ENCODE measurements at regions not wholly inside any gene's neighbourhood (a gene's known extent, or its start where the extent isn't known, plus 50 kb on each side); places are given as distances from the start of the nearest gene placed in this dataset.

- Mint-ChIP-seq H3K9me3 (peaks cover 69% of the 10 kb centered on the region), H3K27ac (no peak overlapping the region), H3K4me3 (no peak overlapping the region), H3K4me1 (no peaks in the 10 kb centered on the region), H3K36me3 (ENCODE audit: low read depth) (peaks cover 9% of the 10 kb centered on the region; the same call in 2 of the 3 replicates), H3K27me3 (ENCODE audit: insufficient read depth, low read depth, poor library complexity) (no peaks in the 10 kb centered on the region)
- Histone ChIP-seq H3K27ac (ENCODE audit: low read depth) (no peak overlapping the region), H3K27me3 (ENCODE audit: insufficient read depth) (no peaks in the 10 kb centered on the region), H3K4me2 (no peak overlapping the region), H3K4me1 (ENCODE audit: insufficient read depth) (no peaks in the 10 kb centered on the region), H2AFZ (no peak overlapping the region), H3K4me3 (no peak overlapping the region), H3K36me3 (ENCODE audit: insufficient read depth) (no peaks in the 10 kb centered on the region), H3K9me2 (ENCODE audit: insufficient read depth) (0 out of 2 replicates have a peak, but pooled peaks cover 2% of the 10 kb centered on the region), H3F3A (replicated peaks; ENCODE audit: low read depth) (no peaks in the 10 kb centered on the region), H4K20me1 (replicated peaks; ENCODE audit: insufficient read depth) (no peaks in the 10 kb centered on the region), H3K79me2 (replicated peaks; ENCODE audit: insufficient read depth) (no peaks in the 10 kb centered on the region)
- no peak for DNase-seq (ENCODE audit: low spot score)
- ATAC-seq: no peak
- TF ChIP-seq EZH2phosphoT487 (IDR thresholded peaks at IDR 0.05; ENCODE audit: unreplicated experiment) (no peak), CTCF (conservative IDR thresholded peaks at IDR 0.05; ENCODE audit: low read depth in 2 of 2) (no peak)
These were observed 1069.1 kb upstream of the SEL1L start for GRCh38 chr14:82602794-82603193.

- no peak overlapping the region for H3K27ac Mint-ChIP-seq
- H3K36me3 Mint-ChIP-seq (ENCODE audit: low read depth): peaks cover 9% of the 10 kb centered on the region; the same call in 2 of the 3 replicates
- H4K20me1 ChIP-seq (replicated peaks; ENCODE audit: insufficient read depth): no peaks in the 10 kb centered on the region
- H3K4me3 ChIP-seq: no peak overlapping the region
- no peaks in the 10 kb centered on the region for H3K27me3 ChIP-seq (ENCODE audit: insufficient read depth)
- H3K4me1 ChIP-seq (ENCODE audit: insufficient read depth): no peaks in the 10 kb centered on the region
- no peak for ATAC-seq
- H3K4me3 Mint-ChIP-seq: no peak overlapping the region
- no peaks in the 10 kb centered on the region for H3K79me2 ChIP-seq (replicated peaks; ENCODE audit: insufficient read depth)
- no peak overlapping the region for H3K4me2 ChIP-seq
- no peaks in the 10 kb centered on the region for H3K36me3 ChIP-seq (ENCODE audit: insufficient read depth)
- no peaks in the 10 kb centered on the region for H3K4me1 Mint-ChIP-seq
- DNase-seq (ENCODE audit: low spot score): no peak
- no peaks in the 10 kb centered on the region for H3K27me3 Mint-ChIP-seq (ENCODE audit: insufficient read depth, low read depth, poor library complexity)
- 0 out of 2 replicates have a peak, but pooled peaks cover 2% of the 10 kb centered on the region for H3K9me2 ChIP-seq (ENCODE audit: insufficient read depth)
- H3F3A ChIP-seq (replicated peaks; ENCODE audit: low read depth): no peaks in the 10 kb centered on the region
- no peak overlapping the region for H2AFZ ChIP-seq
- H3K9me3 Mint-ChIP-seq: peaks cover 67% of the 10 kb centered on the region
- H3K27ac ChIP-seq (ENCODE audit: low read depth): no peak overlapping the region
- TF ChIP-seq NANOG (IDR thresholded peaks at IDR 0.05; ENCODE audit: borderline replicate concordance) (no peak), ETS1 (IDR thresholded peaks at IDR 0.05) (no peak), EZH2phosphoT487 (IDR thresholded peaks at IDR 0.05; ENCODE audit: unreplicated experiment) (no peak), POLR2AphosphoS5 (IDR thresholded peaks at IDR 0.05; ENCODE audit: low read depth) (no peak), CTCF (conservative IDR thresholded peaks at IDR 0.05; ENCODE audit: low read depth in 2 of 2) (no peak), ZNF462 (CRISPR knock-in tag; IDR thresholded peaks at IDR 0.05) (no peak), EZH2 (IDR thresholded peaks at IDR 0.05; ENCODE audit: low read depth, unreplicated experiment) (no peak), ZNF114 (CRISPR knock-in tag; IDR thresholded peaks at IDR 0.05) (no peak), CREB1 (CRISPR knock-in tag; IDR thresholded peaks at IDR 0.05; ENCODE audit: low read depth) (no peak), ZNF331 (CRISPR knock-in tag; IDR thresholded peaks at IDR 0.05; ENCODE audit: low read depth) (no peak), JUNB (IDR thresholded peaks at IDR 0.05; ENCODE audit: unreplicated experiment) (no peak)
These were observed 1071.2 kb upstream of the SEL1L start for GRCh38 chr14:82604819-82605218.

Data from GM23338 (cell line).